Ascending aorta (tissue), 2 donors: ENCODE measurements at regions not wholly inside any gene's neighbourhood (a gene's known extent, or its start where the extent isn't known, plus 50 kb on each side); places are given as distances from the start of the nearest gene placed in this dataset.
"Not testable (repeated sequence)": the region's sequence is repeated elsewhere in the genome, so short reads cannot be mapped to it uniquely, and the experiment has no call there.

Source experiments
- DNase-seq, 2 donors: peaks; one replicate each; pipeline ENCODE4 v3.0.0-alpha.2; 2019; ENCODE audit warnings: low spot score in 2 of 2
- H3K27ac ChIP-seq, 2 donors: fragments of 200-600 bp; sonication (generic); one replicate each; pipeline ENCODE4 v1.5.1; 2016 to 2017; ENCODE audit warnings: mild to moderate bottlenecking in 1 of 2
- H3K27me3 ChIP-seq: fragments of 200-600 bp; sonication (generic); one replicate; pipeline ENCODE4 v1.5.1; 2017
- H3K36me3 ChIP-seq, 2 donors: fragments of 200-600 bp; sonication (generic); one replicate each; pipeline ENCODE4 v1.5.1; 2016
- H3K4me1 ChIP-seq, 2 donors: fragments of 200-600 bp; sonication (generic); one replicate each; pipeline ENCODE4 v1.5.1; 2016 to 2017; ENCODE audit warnings: mild to moderate bottlenecking in 1 of 2
- H3K4me3 ChIP-seq, 2 donors: fragments of 200-600 bp; sonication (generic); one replicate each; pipeline ENCODE4 v1.5.1; 2016 to 2017; ENCODE audit warnings: mild to moderate bottlenecking in 1 of 2
- H3K9me3 ChIP-seq, 2 donors: fragments of 200-600 bp; sonication (generic); one replicate each; pipeline ENCODE4 v1.5.1; 2016
- CTCF ChIP-seq, 3 experiments: fragments of 200-600 bp in 2 of 3; fragments of 450-650 bp in 1 of 3; sonication (generic) in 2 of 3; IDR thresholded peaks; one replicate each; pipeline ENCODE4 v1.5.1; 2016 to 2019; ENCODE audit warnings: antibody characterized with exemption in 3 of 3, mild to moderate bottlenecking in 1 of 3, moderate library complexity in 1 of 3
- intact Hi-C: fragments of 100-400 bp; cut with DNase I; formaldehyde crosslinking; loops from one replicate; pipeline ENCODE4 v1.15.1; 2023

- intact Hi-C loops: no loop called here
- H3K27ac ChIP-seq: no peak overlapping the region
- no peak for TF ChIP-seq CTCF (IDR thresholded peaks at IDR 0.05)
Observed at GRCh38 chr7:136266457-136266856, 289.3 kb upstream of the MTPN start.

DNA sequence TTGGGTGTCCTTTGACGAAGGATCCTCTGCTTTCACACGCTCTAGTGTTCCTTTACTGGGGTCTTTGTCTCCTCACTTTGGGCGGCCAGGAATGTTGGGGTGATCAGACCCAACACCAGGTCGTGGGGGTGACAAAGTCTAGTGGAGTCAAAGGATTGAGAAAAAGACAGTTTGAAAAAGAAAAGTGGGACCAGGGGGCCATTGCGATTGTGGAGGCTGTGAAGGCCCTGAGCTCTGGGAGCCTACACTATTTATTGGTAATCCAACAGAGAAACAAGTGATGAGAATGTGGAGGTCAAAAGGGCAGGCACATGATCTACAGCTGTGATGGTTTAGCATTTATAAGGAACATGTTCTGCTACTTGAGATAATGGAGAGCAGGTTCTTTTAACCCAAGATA is 287.1 kb upstream of the MTPN start:
- H3K4me1 ChIP-seq, intact Hi-C loops, DNase-seq, H3K4me3 ChIP-seq, H3K27me3 ChIP-seq, H3K9me3 ChIP-seq, H3K36me3 ChIP-seq, H3K27ac ChIP-seq: not testable (repeated sequence)

More at GRCh38 chr7:136266457-136266856, 289.3 kb upstream of the MTPN start:
- Histone ChIP-seq H3K9me3 (no peaks in the 10 kb centered on the region), H3K36me3 (no peaks in the 10 kb centered on the region), H3K27me3 (no peaks in the 10 kb centered on the region), H3K4me3 (no peak overlapping the region), H3K4me1 (no peaks in the 10 kb centered on the region)
- DNase-seq: no peak

DNA sequence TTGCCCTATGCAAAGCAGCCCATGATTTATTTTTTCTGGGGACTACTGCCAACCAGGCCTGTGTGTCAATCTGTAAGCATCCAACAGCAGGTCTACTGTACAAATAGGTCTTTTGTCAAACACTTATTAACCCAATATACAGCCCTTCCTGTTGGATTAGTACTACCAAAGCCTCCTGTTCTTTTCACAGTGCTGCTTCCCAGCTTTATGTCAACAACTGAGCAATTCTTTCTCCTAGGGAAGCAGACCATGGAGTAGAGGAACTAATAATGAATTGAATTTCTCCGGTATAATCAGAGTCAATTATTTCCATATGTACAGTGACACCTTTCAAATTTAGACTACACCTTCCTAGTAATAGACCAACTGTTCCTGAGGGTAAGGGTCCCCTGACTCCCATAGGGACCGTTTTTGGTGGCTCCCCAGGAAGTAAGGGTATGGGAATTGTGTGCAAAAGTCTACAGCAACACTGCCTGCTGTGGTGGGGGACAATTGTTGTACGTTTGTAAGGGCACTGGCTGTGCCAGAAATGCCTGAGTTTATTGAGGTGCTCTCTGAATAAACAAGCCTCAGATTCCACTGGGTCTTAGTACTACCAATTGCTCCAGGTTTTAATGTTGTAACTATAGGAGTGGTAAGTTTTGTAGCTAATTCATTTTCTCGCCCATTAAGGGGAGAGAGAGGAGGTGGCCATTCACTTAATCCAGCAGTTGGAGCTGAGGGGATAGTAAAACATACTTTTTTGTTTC is 286.1 kb upstream of the MTPN start:
- H3K27ac ChIP-seq, H3K36me3 ChIP-seq, H3K27me3 ChIP-seq, intact Hi-C loops, DNase-seq, H3K4me3 ChIP-seq, H3K4me1 ChIP-seq, H3K9me3 ChIP-seq: not testable (repeated sequence)

DNA sequence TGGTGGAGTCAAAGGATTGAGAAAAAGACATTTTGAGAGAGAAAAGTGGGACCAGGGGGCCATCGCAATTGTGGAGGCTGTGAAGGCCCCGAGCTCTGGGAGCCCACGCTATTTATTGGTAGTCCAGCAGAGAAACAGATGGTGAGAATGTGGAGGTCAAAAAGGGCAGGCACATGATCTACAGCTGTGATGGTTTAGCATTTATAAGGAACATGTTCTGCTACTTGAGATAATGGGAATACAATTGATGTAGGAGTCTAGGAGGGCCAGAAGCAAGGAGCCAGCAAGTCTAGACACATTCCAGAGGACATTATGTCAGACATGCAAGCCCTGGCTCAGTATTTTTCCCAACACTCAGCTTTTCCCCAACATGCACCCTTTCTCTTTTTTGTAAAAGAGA is 283.4 kb upstream of the MTPN start:
- intact Hi-C loops, DNase-seq, H3K4me1 ChIP-seq, H3K36me3 ChIP-seq, H3K4me3 ChIP-seq, H3K27ac ChIP-seq, H3K9me3 ChIP-seq, H3K27me3 ChIP-seq: not testable (repeated sequence)

- no peaks in the 10 kb centered on the region for H3K4me1 ChIP-seq
- intact Hi-C loops: no loop called here
- no peaks in the 10 kb centered on the region for H3K9me3 ChIP-seq
Observed at GRCh38 chr7:136259074-136259473, 281.9 kb upstream of the MTPN start.

DNA sequence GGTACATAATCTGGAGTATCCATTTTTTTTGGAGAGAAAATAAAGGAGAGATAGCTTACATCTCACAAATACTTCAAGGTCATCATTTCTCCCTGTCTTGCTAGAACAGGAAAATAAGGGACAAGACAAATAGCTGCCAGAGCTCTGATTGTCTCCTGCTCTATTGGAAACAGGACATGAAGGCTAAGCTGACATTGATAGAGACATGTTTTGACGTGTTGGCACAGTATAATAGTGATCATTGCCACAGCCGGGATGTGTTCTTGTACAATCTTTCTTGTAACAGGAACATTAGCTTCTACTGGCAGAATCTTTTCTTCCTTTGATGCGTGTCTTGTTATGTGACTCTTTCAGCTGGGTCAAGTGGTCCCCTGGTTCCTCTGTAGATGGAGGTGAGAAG is 279.3 kb upstream of the MTPN start:
- DNase-seq: no peak
- Histone ChIP-seq H3K9me3 (no peaks in the 10 kb centered on the region), H3K36me3 (no peaks in the 10 kb centered on the region), H3K27ac (no peak overlapping the region), H3K4me1 (no peaks in the 10 kb centered on the region), H3K27me3 (no peaks in the 10 kb centered on the region), H3K4me3 (no peak overlapping the region)
- intact Hi-C loops: no loop called here
- no peak for TF ChIP-seq CTCF (IDR thresholded peaks at IDR 0.05)

More at GRCh38 chr7:136259074-136259473, 281.9 kb upstream of the MTPN start:
- no peak overlapping the region for H3K4me3 ChIP-seq
- no peak overlapping the region for H3K27ac ChIP-seq
- DNase-seq: no peak
- no peak for TF ChIP-seq CTCF (IDR thresholded peaks at IDR 0.05)
- no peaks in the 10 kb centered on the region for H3K27me3 ChIP-seq
- H3K36me3 ChIP-seq: no peaks in the 10 kb centered on the region

DNA sequence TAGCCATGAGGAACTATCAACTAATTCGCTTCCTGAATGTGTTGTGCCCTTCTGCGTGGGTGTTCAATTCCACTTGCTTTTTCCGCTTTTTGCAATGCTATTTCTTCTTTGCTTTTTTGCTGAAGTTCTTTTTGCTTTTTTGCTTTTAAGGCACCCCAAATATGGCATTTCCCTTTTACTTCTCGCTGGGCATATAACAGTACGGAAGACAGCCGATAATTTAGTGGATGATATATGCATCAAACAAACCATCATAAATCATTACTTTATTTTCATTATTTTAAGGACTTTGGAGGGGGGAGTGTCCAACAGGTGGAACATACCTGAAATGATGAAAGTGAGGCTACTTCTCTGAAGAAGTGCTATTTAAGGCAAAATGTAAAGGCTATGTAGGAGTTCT is 277.0 kb upstream of the MTPN start:
- no peak overlapping the region for H3K27ac ChIP-seq
- no peaks in the 10 kb centered on the region for H3K27me3 ChIP-seq
- H3K9me3 ChIP-seq: no peaks in the 10 kb centered on the region
- no peaks in the 10 kb centered on the region for H3K4me1 ChIP-seq
- TF ChIP-seq CTCF (IDR thresholded peaks at IDR 0.05): no peak
- intact Hi-C loops: no loop called here
- DNase-seq: no peak
- H3K4me3 ChIP-seq: no peak overlapping the region
- H3K36me3 ChIP-seq: no peaks in the 10 kb centered on the region
